ENCODE measurements at regions not wholly inside any gene's neighbourhood (a gene's known extent, or its start where the extent isn't known, plus 50 kb on each side); places are given as distances from the start of the nearest gene placed in this dataset.

DNA sequence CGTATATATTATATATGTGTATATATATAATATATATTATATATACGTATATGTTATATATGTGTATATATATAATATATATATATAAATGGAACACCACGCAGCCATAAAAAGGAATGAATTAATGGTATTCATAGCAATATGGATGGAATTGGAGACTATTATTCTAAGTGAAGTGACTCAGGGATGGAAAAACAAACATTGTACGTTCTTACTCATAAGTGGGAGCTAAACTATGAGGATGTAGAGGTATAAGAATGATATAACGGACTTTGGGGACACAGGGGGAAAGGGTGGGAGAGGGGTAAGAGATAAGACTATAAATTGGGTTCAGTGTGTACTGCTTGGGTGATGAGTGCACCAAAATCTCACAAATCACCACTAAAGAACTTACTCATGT, 1388.9 kb downstream of the C4orf33 start:
- Mint-ChIP-seq H3K4me3 (no peak overlapping the region), H3K4me1 (no peaks in the 10 kb centered on the region), H3K27me3 (no peaks in the 10 kb centered on the region), H3K9me3 (peaks cover 3% of the 10 kb centered on the region), H3K27ac (no peak overlapping the region), H3K36me3 (no peaks in the 10 kb centered on the region)
- DNase-seq = no peak

DNA sequence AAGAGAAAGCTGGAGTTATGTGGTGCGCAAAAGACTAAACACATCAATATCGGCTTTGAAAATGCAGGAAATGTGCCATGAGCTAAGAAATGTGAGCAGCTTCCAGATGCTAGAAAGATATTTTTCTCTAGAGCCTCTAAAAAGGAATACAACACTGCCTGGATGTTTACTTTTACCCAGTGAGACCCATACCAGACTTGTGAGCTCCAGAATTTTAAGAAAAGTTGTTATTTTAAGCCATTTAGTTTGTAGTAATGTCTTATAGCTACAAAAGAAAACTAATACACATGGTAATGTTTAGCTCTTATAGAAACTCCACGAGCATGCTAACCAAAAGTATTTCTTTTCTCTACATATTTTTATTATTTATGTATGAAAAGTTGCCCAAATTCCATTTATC, 1389.4 kb downstream of the C4orf33 start:
- H3K9me3 Mint-ChIP-seq = peaks cover 3% of the 10 kb centered on the region
- no peaks in the 10 kb centered on the region for H3K27me3 Mint-ChIP-seq
- H3K36me3 Mint-ChIP-seq = no peaks in the 10 kb centered on the region
- no peak overlapping the region for H3K4me3 Mint-ChIP-seq
- DNase-seq = no peak
- H3K4me1 Mint-ChIP-seq = no peaks in the 10 kb centered on the region
- H3K27ac Mint-ChIP-seq = no peak overlapping the region

DNA sequence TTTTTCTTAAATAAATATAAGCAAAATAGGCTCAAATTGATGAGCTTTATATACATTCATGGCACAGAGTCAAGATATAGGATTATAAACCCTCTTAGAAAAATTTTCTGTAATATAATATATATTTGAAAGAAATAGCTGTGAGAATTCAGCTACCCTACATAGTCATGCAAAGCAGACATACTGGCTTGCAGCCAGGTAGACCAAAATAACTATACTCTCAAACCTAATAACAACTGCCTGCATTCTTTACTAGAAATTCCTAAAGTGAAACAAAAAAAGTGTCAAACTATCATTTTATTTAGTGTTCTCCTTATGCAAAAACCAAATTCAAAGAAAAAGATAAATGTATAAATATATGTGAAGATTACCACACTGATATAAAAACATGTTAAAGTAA, 1390.2 kb downstream of the C4orf33 start:
- Mint-ChIP-seq H3K36me3 (no peaks in the 10 kb centered on the region), H3K9me3 (peaks cover 3% of the 10 kb centered on the region), H3K27me3 (no peaks in the 10 kb centered on the region), H3K4me3 (no peak overlapping the region), H3K27ac (no peak overlapping the region), H3K4me1 (no peaks in the 10 kb centered on the region)
- no peak for DNase-seq

DNA sequence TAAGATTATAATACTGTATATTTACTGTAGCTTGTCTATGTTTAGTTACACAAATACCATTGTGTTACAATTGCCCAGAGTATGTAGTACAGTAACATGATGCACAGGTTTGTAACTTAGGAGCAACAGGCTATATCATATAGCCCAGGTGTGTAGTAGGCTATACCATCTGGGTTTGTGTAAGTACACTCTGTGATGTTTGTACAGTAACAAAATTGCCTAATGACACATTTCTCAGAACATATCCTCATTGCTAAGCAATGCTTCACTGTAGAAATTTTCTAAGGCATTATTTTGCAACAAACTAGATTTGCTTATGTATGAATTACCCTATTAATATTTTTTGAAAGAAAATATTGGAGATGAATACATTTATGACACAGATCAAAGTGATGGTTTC, 1390.9 kb downstream of the C4orf33 start:
- H3K36me3 Mint-ChIP-seq = no peaks in the 10 kb centered on the region
- no peak overlapping the region for H3K4me3 Mint-ChIP-seq
- H3K27me3 Mint-ChIP-seq = no peaks in the 10 kb centered on the region
- peaks cover 5% of the 10 kb centered on the region for H3K9me3 Mint-ChIP-seq
- no peak for DNase-seq
- H3K27ac Mint-ChIP-seq = no peak overlapping the region
- H3K4me1 Mint-ChIP-seq = no peaks in the 10 kb centered on the region

DNA sequence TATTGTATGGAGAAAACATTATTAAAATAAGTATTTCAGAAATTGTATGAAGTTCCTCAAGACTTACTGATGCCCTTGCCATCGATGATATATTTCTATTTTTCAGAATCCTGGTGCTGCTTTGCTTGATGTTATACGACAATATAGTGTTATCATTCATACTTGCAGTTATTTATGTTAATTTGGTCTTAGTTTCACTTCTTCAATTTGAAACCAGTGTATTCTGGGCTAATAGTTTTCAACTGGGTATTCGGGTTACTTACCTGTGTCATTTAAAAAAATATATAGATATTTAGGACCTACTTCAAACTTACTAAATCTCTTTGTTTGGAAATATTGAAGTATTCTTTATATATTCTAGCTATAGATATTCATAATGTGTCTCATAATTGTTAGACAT, 1414.7 kb downstream of the C4orf33 start:
- no peak for DNase-seq
- H3K36me3 Mint-ChIP-seq = no peaks in the 10 kb centered on the region
- no peaks in the 10 kb centered on the region for H3K27me3 Mint-ChIP-seq
- H3K9me3 Mint-ChIP-seq = peaks cover 4% of the 10 kb centered on the region
- no peaks in the 10 kb centered on the region for H3K4me1 Mint-ChIP-seq
- no peak overlapping the region for H3K27ac Mint-ChIP-seq
- H3K4me3 Mint-ChIP-seq = no peak overlapping the region

DNA sequence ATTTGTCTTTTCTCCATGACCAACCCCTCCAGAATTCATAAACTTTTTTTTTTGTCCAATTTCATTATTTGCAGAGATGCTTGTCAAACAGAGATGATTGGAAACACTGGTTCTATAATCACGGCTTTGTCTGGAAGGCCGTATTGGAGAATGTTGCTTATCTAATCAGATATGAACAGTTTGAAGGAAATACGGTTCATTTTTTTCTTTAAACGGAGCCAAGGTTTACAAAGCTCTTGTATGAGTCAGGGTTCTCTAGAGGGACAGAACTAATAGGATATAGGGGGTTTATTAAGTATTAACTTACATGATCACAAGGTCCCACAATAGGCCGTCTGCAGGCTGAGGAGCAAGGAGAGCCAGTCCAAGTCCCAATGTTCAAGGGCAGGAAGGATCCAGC, 1415.8 kb downstream of the C4orf33 start:
- no peak overlapping the region for H3K4me3 Mint-ChIP-seq
- no peak overlapping the region for H3K27ac Mint-ChIP-seq
- DNase-seq = no peak
- H3K36me3 Mint-ChIP-seq = no peaks in the 10 kb centered on the region
- no peaks in the 10 kb centered on the region for H3K4me1 Mint-ChIP-seq
- H3K9me3 Mint-ChIP-seq = peaks cover 4% of the 10 kb centered on the region
- no peaks in the 10 kb centered on the region for H3K27me3 Mint-ChIP-seq

DNA sequence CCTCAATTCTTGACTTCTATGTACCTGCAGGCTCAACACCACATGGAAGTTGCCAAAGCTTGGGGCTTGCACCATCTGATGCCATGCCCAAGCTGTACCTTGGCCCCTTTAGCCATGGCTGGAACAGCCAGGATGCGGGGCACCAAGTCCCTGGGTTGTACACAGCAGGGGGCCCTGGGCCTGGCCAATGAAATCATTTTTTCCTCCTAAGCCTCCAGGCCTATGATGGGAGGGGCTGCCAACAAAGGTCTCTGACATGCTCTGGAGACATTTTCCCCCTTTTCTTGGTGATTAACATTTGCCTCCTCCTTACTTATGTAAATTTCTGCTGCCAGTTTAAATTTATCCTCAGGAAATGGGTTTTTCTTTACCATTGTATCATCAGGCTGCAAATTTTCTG, 1428.1 kb downstream of the C4orf33 start:
- Mint-ChIP-seq H3K27ac (no peak overlapping the region), H3K4me3 (no peak overlapping the region), H3K36me3 (no peaks in the 10 kb centered on the region), H3K9me3 (peaks cover 13% of the 10 kb centered on the region), H3K27me3 (no peaks in the 10 kb centered on the region), H3K4me1 (no peaks in the 10 kb centered on the region)
- DNase-seq = no peak

DNA sequence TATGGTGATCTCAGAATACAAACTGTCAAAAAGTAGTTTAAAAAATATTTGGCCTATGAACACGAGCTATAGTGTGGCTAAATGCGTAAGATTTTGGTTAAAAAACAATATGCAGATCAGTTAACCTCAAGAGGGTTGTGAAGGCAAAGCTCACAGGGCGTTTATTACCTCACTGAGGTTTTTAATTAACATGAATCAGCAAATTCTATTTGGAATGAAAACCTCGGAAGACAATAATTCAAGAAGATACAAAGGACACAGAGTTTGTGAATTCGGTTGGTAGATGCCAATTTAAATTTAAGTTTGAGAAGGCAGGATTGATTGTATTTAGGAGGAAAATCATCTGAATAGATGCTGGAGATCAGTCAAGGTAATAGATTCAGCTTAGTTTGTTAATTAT, 1434.6 kb downstream of the C4orf33 start:
- H3K4me1 Mint-ChIP-seq = no peaks in the 10 kb centered on the region
- DNase-seq = no peak
- H3K36me3 Mint-ChIP-seq = no peaks in the 10 kb centered on the region
- no peak overlapping the region for H3K27ac Mint-ChIP-seq
- no peaks in the 10 kb centered on the region for H3K27me3 Mint-ChIP-seq
- peaks cover 3% of the 10 kb centered on the region for H3K9me3 Mint-ChIP-seq
- H3K4me3 Mint-ChIP-seq = no peak overlapping the region

DNA sequence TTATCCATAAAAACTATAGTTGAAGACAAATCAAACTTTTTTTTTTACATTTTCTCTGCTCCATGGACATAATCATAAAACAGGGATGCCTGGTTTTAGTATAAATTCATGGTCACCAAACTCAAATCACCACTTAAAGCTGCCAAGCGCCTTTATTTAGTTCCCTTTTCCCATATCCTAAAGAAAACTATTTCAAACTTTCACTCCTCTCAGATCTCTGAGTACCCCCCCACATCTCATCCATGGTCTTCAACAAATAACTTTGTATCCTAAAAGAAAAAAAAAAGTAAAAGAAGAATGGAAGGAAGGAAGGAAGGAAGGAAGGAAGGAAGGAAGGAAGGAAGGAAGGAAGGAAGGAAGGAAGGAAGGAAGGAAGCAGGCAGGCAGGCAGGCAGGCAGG, 1438.7 kb downstream of the C4orf33 start:
- H3K36me3 Mint-ChIP-seq = no peaks in the 10 kb centered on the region
- H3K4me1 Mint-ChIP-seq = no peaks in the 10 kb centered on the region
- no peak for DNase-seq
- no peaks in the 10 kb centered on the region for H3K27me3 Mint-ChIP-seq
- H3K4me3 Mint-ChIP-seq = no peak overlapping the region
- H3K9me3 Mint-ChIP-seq = peaks cover 3% of the 10 kb centered on the region
- no peak overlapping the region for H3K27ac Mint-ChIP-seq

DNA sequence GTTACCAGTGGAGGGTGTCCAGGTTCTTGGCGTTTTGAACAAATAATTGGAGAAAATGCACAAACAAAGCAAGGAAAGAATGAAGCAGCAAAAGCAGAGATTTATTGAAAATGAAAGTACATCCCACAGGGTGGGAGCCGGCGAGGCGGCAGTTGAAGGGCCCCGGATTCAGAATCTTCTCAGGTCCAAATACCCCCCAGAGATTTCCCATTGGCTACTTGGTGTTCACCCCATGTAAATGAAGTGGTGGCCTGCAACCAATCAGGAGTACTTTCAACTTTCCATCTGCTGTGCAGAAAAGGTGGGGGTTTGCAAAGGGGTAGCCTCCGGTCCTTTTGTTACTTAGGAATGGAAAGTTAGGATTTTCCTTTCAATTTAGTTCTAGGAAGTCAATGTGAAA, 1447.0 kb downstream of the C4orf33 start:
- no peaks in the 10 kb centered on the region for H3K9me3 Mint-ChIP-seq
- no peaks in the 10 kb centered on the region for H3K27me3 Mint-ChIP-seq
- H3K36me3 Mint-ChIP-seq = no peaks in the 10 kb centered on the region
- no peaks in the 10 kb centered on the region for H3K4me1 Mint-ChIP-seq
- DNase-seq = no peak
- H3K27ac Mint-ChIP-seq = no peak overlapping the region
- H3K4me3 Mint-ChIP-seq = no peak overlapping the region

DNA sequence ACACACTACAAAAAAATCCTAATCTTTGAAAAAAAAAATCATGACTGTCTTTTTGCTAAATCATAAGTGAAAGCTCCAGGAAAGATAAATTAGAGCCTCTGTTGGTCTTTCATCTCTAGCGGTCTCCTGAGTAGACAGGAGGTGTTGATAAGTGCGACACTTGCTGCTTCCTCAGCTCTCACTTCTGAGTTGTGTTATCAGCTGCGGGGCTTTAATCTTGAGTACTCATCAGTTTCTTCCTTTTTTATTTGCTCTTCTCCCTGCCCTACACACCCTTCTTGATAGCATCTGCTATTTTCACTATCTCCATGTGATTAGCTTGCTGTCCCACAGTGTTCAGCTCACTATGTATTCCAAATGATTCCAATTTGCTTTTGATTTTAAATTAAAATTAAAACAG, 1449.2 kb downstream of the C4orf33 start:
- DNase-seq = no peak
- no peaks in the 10 kb centered on the region for H3K9me3 Mint-ChIP-seq
- H3K27me3 Mint-ChIP-seq = no peaks in the 10 kb centered on the region
- no peaks in the 10 kb centered on the region for H3K36me3 Mint-ChIP-seq
- H3K4me1 Mint-ChIP-seq = no peaks in the 10 kb centered on the region
- H3K27ac Mint-ChIP-seq = no peak overlapping the region
- H3K4me3 Mint-ChIP-seq = no peak overlapping the region

DNA sequence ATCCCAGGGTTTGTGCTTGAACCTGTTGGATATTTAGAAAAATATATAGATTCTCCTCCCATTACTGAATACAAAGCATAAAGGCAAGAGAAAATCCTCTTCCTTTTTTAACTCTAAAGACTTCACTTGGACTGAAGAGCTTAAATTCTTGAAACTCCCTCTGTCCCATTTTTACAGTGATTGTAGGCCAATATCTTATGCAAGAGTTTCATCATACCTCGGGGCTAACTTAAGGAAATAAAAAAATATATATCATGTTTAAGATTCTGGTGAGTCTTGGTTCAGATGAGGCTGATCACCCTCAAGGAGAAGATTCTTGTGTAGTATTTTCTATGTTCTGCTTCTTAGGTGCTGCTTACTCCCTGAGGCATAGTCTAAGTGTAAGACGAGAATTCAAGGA, 1449.6 kb downstream of the C4orf33 start:
- Mint-ChIP-seq H3K4me1 (no peaks in the 10 kb centered on the region), H3K27me3 (no peaks in the 10 kb centered on the region), H3K9me3 (no peaks in the 10 kb centered on the region), H3K27ac (no peak overlapping the region), H3K4me3 (no peak overlapping the region), H3K36me3 (no peaks in the 10 kb centered on the region)
- no peak for DNase-seq

DNA sequence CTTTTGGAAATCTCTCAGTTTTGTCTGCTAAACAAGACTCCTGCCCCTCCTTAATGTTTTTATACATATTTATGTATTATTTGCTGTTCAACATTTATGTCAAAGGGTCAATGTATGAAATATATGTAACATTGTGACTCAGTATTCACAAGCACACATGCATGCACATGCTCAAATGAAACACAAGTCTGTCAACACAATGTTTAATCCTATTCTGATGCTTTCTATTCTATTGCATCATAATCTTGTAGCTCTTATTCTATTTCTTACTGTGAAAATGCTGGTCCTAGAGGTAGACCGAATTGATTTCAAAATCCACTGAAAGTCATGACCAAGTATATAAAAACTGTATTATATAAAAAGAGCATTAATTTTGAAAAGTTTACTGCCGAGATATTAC, 1463.3 kb downstream of the C4orf33 start:
- DNase-seq = no peak
- Mint-ChIP-seq H3K27ac (no peak overlapping the region), H3K9me3 (peaks cover 7% of the 10 kb centered on the region), H3K36me3 (no peaks in the 10 kb centered on the region), H3K4me3 (no peak overlapping the region), H3K4me1 (no peaks in the 10 kb centered on the region), H3K27me3 (no peaks in the 10 kb centered on the region)

DNA sequence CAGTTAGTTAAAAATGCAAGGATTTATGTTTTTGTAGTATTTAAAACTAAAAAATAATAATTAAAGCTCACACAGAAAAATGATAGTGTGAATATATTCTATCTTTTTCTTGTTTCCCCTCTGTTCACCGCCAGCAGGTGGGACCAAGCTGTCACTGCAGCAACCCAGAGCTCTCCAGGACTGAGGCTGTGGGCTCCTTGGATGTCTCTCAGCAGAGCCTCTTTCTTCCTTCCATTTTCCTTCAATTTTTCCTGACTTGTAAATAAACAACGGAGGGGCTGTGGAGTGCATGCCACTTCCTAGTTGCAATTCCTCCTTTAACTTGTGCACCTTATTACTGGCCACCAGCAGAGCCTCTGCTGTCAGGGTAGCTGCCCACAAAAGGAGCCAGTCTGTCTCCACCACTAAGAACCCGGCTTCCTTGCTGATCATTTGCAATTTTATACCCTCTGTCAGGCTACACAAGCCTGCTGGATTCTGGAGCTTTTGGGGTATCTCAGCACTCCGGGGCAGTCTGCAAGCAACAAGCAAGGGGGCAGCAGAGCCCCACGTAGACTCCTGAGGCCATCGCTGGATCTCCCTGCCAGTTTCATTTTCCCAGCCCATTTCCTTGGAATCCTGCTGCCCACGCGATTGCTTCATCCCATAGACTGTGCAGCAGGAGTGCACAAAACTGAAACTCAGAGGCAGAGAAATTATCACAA, 1467.4 kb downstream of the C4orf33 start:
- H3K9me3 Mint-ChIP-seq = peaks cover 3% of the 10 kb centered on the region
- H3K36me3 Mint-ChIP-seq = no peaks in the 10 kb centered on the region
- H3K27me3 Mint-ChIP-seq = no peaks in the 10 kb centered on the region
- H3K27ac Mint-ChIP-seq = no peak overlapping the region
- no peak overlapping the region for H3K4me3 Mint-ChIP-seq
- no peak for DNase-seq
- H3K4me1 Mint-ChIP-seq = no peaks in the 10 kb centered on the region

DNA sequence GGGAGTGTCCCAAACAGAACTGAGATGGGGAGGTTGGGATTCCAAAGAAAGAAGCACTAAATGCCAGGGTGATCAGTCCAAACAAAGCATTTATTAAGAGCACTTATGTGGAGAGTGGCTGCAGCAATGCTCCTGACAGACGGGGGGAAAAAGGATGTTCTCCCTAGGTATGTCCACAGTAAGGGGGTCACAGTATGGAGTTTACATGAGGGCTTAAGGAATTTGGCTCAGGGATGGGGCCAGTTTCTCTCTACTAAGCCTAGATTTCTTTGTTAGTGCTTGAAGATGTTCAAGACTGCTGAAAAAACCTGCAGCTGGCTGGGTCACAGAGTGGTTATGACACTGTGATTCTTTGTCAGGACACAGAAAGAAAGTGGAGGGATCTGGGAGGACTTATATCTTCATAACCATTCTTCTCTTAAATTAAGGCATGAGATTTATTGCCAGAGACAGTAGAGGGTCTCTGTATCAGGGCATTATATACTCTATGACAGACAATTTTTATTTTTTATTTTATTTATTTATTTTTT, 1468.0 kb downstream of the C4orf33 start:
- Mint-ChIP-seq H3K4me3 (no peak overlapping the region), H3K27ac (no peak overlapping the region), H3K9me3 (peaks cover 2% of the 10 kb centered on the region)

DNA sequence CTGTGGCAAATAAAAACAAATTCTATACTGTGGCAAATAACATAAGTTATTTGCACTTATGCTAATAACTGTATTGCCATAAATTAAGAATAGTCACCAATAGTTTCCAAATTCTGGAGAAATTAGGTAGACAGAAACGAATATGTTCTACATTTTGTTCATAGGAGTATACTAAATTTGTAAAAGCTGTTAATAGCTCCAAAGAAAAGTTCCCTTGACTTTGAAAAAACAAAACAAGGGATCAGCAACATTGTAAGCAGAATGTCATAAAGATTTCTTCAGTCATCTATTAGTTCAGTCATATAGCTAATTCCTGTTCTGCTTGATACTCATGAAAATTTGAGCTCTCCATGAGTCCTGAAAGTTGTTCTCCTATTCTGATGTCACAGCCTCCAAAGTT, 1472.8 kb downstream of the C4orf33 start:
- no peaks in the 10 kb centered on the region for H3K27me3 Mint-ChIP-seq

More for the DNA sequence above, 1468.0 kb downstream of the C4orf33 start:
- no peak for DNase-seq
- no peaks in the 10 kb centered on the region for H3K27me3 Mint-ChIP-seq
- H3K36me3 Mint-ChIP-seq = no peaks in the 10 kb centered on the region
- H3K4me1 Mint-ChIP-seq = no peaks in the 10 kb centered on the region

More for the DNA sequence above, 1472.8 kb downstream of the C4orf33 start:
- DNase-seq = no peak
- Mint-ChIP-seq H3K4me1 (no peaks in the 10 kb centered on the region), H3K36me3 (no peaks in the 10 kb centered on the region), H3K4me3 (no peak overlapping the region), H3K9me3 (peaks cover 1% of the 10 kb centered on the region), H3K27ac (no peak overlapping the region)
